SK-N-SH treated with all-trans-retinoic acid at 6 μM for 48 hours (cell line): ENCODE measurements at regions not wholly inside any gene's neighbourhood (a gene's known extent, or its start where the extent isn't known, plus 50 kb on each side); places are given as distances from the start of the nearest gene placed in this dataset.

ENCODE experiments used
- ATAC-seq: fragments of 200-7000 bp; cut with Tn5 transposase; 3 replicates; pipeline ENCODE4 v1.9.1; 2020; ENCODE audit warnings: mild to moderate bottlenecking, moderate library complexity
- ARNTL ChIP-seq: fragments of 450-650 bp; formaldehyde crosslinking; IDR thresholded peaks from 2 replicates; pipeline ENCODE4 v1.5.0; 2020; ENCODE audit warnings: low read depth, mild to moderate bottlenecking, moderate library complexity, borderline replicate concordance
- CSDC2 ChIP-seq: fragments of 250-450 bp; sonication (Bioruptor Pico); IDR thresholded peaks from 2 replicates; pipeline ENCODE4 v1.5.0; 2020; ENCODE audit warnings: mild to moderate bottlenecking, moderate library complexity
- ISL1 ChIP-seq: fragments of 250-450 bp; sonication (Bioruptor Pico); IDR thresholded peaks from 2 replicates; pipeline ENCODE4 v2.1.2; 2022; ENCODE audit warnings: mild to moderate bottlenecking, moderate library complexity
- OSR1 ChIP-seq: fragments of 250-450 bp; sonication (Bioruptor Pico); IDR thresholded peaks from 2 replicates; pipeline ENCODE4 v1.8.0; 2022; ENCODE audit warnings: moderate library complexity, mild to moderate bottlenecking, inconsistent platforms
- PPARA ChIP-seq: fragments of 250-450 bp; sonication (Bioruptor Pico); IDR thresholded peaks from 2 replicates; pipeline ENCODE4 v1.5.0; 2020; ENCODE audit warnings: mild to moderate bottlenecking, borderline replicate concordance
- RARB ChIP-seq: fragments of 250-450 bp; sonication (Bioruptor Pico); IDR thresholded peaks from 2 replicates; pipeline ENCODE4 v1.8.0; 2021; ENCODE audit warnings: mild to moderate bottlenecking, moderate library complexity
- SNAI2 ChIP-seq: fragments of 250-450 bp; sonication (Bioruptor Pico); IDR thresholded peaks from 2 replicates; pipeline ENCODE4 v1.5.0; 2020; ENCODE audit warnings: mild to moderate bottlenecking, moderate library complexity
- TCF4 ChIP-seq: fragments of 250-450 bp; sonication (Bioruptor Pico); IDR thresholded peaks from 2 replicates; pipeline ENCODE4 v1.8.0; 2021; ENCODE audit warnings: mild to moderate bottlenecking, moderate library complexity, borderline replicate concordance
- TOX ChIP-seq: fragments of 250-450 bp; sonication (Bioruptor Pico); IDR thresholded peaks from 2 replicates; pipeline ENCODE4 v1.8.0; 2021; ENCODE audit warnings: mild to moderate bottlenecking, moderate library complexity, borderline replicate concordance
- ZC3H10 ChIP-seq: fragments of 250-450 bp; sonication (Bioruptor Pico); IDR thresholded peaks from 2 replicates; pipeline ENCODE4 v1.5.1; 2021; ENCODE audit warnings: mild to moderate bottlenecking, moderate library complexity
- ZFP3 ChIP-seq: fragments of 250-450 bp; sonication (Bioruptor Pico); IDR thresholded peaks from 2 replicates; pipeline ENCODE4 v1.5.0; 2020; ENCODE audit warnings: mild to moderate bottlenecking, moderate library complexity
- ZFP30 ChIP-seq: fragments of 450-650 bp; formaldehyde crosslinking; IDR thresholded peaks from 2 replicates; pipeline ENCODE4 v1.5.0; 2022; ENCODE audit warnings: mild to moderate bottlenecking, moderate library complexity
- ZNF8 ChIP-seq: fragments of 450-650 bp; formaldehyde crosslinking; IDR thresholded peaks from 2 replicates; pipeline ENCODE4 v1.5.0; 2020; ENCODE audit warnings: mild to moderate bottlenecking, moderate library complexity
- TF ChIP-seq, protein P1 (sequence below): fragments of 250-450 bp; sonication (Bioruptor Pico); IDR thresholded peaks from 2 replicates; pipeline ENCODE4 v1.5.1; 2021; ENCODE audit warnings: mild to moderate bottlenecking, moderate library complexity
- TF ChIP-seq, protein P2 (sequence below): fragments of 250-450 bp; sonication (Bioruptor Pico); IDR thresholded peaks from 2 replicates; pipeline ENCODE4 v1.5.1; 2020; ENCODE audit warnings: low read depth, mild to moderate bottlenecking, moderate library complexity
- TF ChIP-seq, protein P3 (sequence below): fragments of 250-450 bp; sonication (Bioruptor Pico); IDR thresholded peaks from 2 replicates; pipeline ENCODE4 v1.8.0; 2020; ENCODE audit warnings: mild to moderate bottlenecking, moderate library complexity, borderline replicate concordance
- TF ChIP-seq, protein P4 (sequence below): fragments of 250-450 bp; sonication (Bioruptor Pico); IDR thresholded peaks from 2 replicates; pipeline ENCODE4 v1.5.0; 2020; ENCODE audit warnings: mild to moderate bottlenecking, moderate library complexity

DNA sequence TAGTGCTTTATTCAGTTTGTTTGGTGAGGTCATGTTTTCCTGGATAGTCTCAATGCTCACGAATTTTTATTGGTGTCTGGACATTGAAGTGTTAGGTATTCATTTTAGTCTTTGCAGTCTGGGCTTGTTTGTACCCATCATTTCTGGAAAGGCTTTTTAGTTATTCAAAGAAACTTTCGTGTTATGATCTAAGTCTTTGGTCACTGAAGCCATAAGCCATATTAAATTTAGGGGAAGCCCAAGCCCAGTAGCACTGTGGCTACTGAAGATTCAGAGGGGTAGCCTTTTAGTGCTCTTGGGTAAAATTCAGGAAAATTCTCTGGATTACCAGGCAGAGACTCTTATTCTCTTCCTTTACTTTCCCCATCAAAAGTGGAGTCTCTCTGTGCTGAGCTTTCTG lies 56.2 kb upstream of the PEX5L start:
- no peak for TF ChIP-seq SNAI2
- TF ChIP-seq, protein P1, sequence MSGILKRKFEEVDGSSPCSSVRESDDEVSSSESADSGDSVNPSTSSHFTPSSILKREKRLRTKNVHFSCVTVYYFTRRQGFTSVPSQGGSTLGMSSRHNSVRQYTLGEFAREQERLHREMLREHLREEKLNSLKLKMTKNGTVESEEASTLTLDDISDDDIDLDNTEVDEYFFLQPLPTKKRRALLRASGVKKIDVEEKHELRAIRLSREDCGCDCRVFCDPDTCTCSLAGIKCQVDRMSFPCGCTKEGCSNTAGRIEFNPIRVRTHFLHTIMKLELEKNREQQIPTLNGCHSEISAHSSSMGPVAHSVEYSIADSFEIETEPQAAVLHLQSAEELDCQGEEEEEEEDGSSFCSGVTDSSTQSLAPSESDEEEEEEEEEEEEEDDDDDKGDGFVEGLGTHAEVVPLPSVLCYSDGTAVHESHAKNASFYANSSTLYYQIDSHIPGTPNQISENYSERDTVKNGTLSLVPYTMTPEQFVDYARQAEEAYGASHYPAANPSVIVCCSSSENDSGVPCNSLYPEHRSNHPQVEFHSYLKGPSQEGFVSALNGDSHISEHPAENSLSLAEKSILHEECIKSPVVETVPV = no peak
- TF ChIP-seq ZC3H10 = no peak
- TF ChIP-seq TOX (CRISPR knock-in tag) = no peak
- TF ChIP-seq ZFP30 (CRISPR knock-in tag) = no peak
- TF ChIP-seq, protein P2, sequence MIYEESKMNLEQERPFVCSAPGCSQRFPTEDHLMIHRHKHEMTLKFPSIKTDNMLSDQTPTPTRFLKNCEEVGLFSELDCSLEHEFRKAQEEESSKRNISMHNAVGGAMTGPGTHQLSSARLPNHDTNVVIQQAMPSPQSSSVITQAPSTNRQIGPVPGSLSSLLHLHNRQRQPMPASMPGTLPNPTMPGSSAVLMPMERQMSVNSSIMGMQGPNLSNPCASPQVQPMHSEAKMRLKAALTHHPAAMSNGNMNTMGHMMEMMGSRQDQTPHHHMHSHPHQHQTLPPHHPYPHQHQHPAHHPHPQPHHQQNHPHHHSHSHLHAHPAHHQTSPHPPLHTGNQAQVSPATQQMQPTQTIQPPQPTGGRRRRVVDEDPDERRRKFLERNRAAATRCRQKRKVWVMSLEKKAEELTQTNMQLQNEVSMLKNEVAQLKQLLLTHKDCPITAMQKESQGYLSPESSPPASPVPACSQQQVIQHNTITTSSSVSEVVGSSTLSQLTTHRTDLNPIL (CRISPR knock-in tag) = no peak
- no peak for TF ChIP-seq ZFP3
- TF ChIP-seq, protein P3, sequence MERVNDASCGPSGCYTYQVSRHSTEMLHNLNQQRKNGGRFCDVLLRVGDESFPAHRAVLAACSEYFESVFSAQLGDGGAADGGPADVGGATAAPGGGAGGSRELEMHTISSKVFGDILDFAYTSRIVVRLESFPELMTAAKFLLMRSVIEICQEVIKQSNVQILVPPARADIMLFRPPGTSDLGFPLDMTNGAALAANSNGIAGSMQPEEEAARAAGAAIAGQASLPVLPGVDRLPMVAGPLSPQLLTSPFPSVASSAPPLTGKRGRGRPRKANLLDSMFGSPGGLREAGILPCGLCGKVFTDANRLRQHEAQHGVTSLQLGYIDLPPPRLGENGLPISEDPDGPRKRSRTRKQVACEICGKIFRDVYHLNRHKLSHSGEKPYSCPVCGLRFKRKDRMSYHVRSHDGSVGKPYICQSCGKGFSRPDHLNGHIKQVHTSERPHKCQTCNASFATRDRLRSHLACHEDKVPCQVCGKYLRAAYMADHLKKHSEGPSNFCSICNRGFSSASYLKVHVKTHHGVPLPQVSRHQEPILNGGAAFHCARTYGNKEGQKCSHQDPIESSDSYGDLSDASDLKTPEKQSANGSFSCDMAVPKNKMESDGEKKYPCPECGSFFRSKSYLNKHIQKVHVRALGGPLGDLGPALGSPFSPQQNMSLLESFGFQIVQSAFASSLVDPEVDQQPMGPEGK (CRISPR knock-in tag) = no peak
- TF ChIP-seq ZNF8 (CRISPR knock-in tag) = no peak
- no peak for TF ChIP-seq PPARA (CRISPR knock-in tag)
- ATAC-seq = no peak

DNA sequence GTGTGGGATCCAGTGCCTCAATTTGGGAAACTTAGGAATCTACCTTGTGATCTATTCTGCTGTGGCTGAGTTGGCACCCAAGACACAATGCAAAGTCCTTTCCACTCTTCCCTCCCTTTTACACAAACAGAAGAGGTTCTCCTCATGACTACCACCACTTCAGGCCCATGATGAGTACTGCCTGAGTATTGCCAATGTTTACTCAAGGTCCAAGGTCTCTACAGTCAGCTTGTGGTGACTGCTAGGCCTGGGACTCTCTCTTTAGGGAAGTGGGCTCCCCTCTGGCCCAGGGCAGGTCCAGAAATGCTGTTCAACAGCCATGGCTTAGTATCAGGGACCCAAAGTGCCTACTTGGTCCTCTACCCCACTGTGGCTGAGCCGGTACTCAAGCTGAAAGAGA lies 56.8 kb upstream of the PEX5L start:
- no peak for TF ChIP-seq ZFP3
- TF ChIP-seq, protein P1 = no peak
- TF ChIP-seq, protein P2 (CRISPR knock-in tag) = no peak
- TF ChIP-seq, protein P3 (CRISPR knock-in tag) = no peak
- TF ChIP-seq ISL1 (CRISPR knock-in tag) = no peak
- no peak for TF ChIP-seq CSDC2 (CRISPR knock-in tag)
- no peak for TF ChIP-seq RARB (CRISPR knock-in tag)
- ATAC-seq = no peak

DNA sequence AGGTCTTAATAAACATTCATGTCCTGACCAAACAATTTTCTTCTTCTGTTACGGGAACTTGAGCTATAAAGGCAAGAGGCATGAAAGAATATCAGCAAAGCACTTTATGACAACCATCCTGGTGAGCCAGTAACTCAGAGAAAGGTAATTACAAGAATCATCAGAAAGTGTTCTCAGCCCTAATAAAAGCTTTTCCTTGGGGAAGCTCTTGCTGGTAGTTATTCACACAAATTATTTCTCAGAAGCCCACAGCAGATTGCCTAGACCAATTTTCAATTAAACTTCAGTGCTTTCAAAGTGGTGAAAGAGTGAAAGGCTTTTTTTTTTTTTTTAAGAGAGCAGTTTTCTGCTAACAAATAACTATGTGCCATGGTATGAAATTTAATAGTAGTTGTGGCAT lies 60.9 kb upstream of the PEX5L start:
- TF ChIP-seq ZFP30 (CRISPR knock-in tag) (no peak), RARB (CRISPR knock-in tag) (no peak)
- ATAC-seq = no peak

DNA sequence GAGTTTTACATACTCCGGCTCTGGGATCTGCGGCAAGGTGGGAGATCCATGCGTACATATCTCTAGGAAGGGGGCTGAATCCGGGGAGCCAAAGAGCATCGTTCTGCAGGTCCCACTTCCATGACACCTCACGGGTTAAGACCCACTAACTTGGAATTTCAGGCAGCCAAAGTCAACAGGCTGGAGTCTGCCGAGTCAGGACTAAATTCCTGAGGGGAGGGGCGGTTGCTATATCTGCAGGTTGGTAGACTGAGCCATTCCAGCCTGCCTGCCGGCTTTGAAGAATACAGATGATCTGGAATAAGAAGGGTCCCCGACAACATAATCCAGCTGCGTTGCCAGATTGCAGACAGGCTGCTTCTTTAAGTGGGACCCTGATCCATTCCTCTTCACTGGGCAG lies 65.4 kb upstream of the PEX5L start:
- no peak for ATAC-seq
- TF ChIP-seq CSDC2 (CRISPR knock-in tag) (no peak), ARNTL (CRISPR knock-in tag) (no peak), ZC3H10 (no peak), TCF4 (CRISPR knock-in tag) (no peak), RARB (CRISPR knock-in tag) (no peak), PPARA (CRISPR knock-in tag) (no peak), ZFP30 (CRISPR knock-in tag) (no peak), OSR1 (CRISPR knock-in tag) (no peak)
- TF ChIP-seq, protein P3 (CRISPR knock-in tag) = no peak
- TF ChIP-seq, protein P4, sequence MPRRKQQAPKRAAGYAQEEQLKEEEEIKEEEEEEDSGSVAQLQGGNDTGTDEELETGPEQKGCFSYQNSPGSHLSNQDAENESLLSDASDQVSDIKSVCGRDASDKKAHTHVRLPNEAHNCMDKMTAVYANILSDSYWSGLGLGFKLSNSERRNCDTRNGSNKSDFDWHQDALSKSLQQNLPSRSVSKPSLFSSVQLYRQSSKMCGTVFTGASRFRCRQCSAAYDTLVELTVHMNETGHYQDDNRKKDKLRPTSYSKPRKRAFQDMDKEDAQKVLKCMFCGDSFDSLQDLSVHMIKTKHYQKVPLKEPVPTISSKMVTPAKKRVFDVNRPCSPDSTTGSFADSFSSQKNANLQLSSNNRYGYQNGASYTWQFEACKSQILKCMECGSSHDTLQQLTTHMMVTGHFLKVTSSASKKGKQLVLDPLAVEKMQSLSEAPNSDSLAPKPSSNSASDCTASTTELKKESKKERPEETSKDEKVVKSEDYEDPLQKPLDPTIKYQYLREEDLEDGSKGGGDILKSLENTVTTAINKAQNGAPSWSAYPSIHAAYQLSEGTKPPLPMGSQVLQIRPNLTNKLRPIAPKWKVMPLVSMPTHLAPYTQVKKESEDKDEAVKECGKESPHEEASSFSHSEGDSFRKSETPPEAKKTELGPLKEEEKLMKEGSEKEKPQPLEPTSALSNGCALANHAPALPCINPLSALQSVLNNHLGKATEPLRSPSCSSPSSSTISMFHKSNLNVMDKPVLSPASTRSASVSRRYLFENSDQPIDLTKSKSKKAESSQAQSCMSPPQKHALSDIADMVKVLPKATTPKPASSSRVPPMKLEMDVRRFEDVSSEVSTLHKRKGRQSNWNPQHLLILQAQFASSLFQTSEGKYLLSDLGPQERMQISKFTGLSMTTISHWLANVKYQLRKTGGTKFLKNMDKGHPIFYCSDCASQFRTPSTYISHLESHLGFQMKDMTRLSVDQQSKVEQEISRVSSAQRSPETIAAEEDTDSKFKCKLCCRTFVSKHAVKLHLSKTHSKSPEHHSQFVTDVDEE = no peak
- TF ChIP-seq, protein P1 = no peak
- TF ChIP-seq, protein P2 (CRISPR knock-in tag) = no peak
